GM12878 (cell line): ENCODE measurements at regions not wholly inside any gene's neighbourhood (a gene's known extent, or its start where the extent isn't known, plus 50 kb on each side); places are given as distances from the start of the nearest gene placed in this dataset.

ENCODE experiments used
- ATAC-seq: fragments of 200-7000 bp; cut with Tn5 transposase; 3 replicates; pipeline ENCODE4 v1.9.1; 2020; ENCODE audit warnings: mild to moderate bottlenecking, moderate library complexity
- BruUV-seq: library from RNA; stranded (reverse); fragments of 400-500 nt; replicated peaks from 2 replicates; lab custom pipeline; 2021; lab: Mats Ljungman, UMichigan
- CTCF ChIA-PET: fragments of 300-600 bp; sonication (Branson Sonifier 250); formaldehyde crosslinking; extraction: SDS; loops from one replicate; lab custom pipeline; 2021; ENCODE audit warnings: inconsistent platforms; lab: Yijun Ruan, JAX
- POLR2A ChIA-PET: fragments of 350-600 bp; formaldehyde crosslinking; extraction: SDS; loops from one replicate; lab custom pipeline; 2021; ENCODE audit warnings: inconsistent platforms; lab: Charles Lee
- RAD21 ChIA-PET: fragments of 300-600 bp; sonication (Branson Sonifier 250); formaldehyde crosslinking; loops from one replicate; lab custom pipeline; 2023; ENCODE audit warnings: antibody characterized with exemption; ENCODE audit not compliant: unreplicated experiment; lab: Charles Lee
- SMC1A ChIA-PET: fragments of 300-600 bp; sonication (Branson Sonifier 250); formaldehyde crosslinking; loops from one replicate; lab custom pipeline; 2023; ENCODE audit not compliant: unreplicated experiment, uncharacterized antibody; lab: Charles Lee
- DNase-seq: peaks from one replicate; pipeline ENCODE4 v3.0.0-alpha.2; 2011; ENCODE audit warnings: low read depth, low spot score
- FAIRE-seq: peaks from 3 replicates; lab custom pipeline; 2011; peaks lifted over from hg19 to GRCh38; lab: Jason Lieb, UNC
- H2AFZ ChIP-seq: 2 replicates; pipeline ENCODE4 v1.6.0; 2011; ENCODE audit warnings: low read depth, low read length, control low read depth; ENCODE audit not compliant: control insufficient read depth
- H3K27ac ChIP-seq: 2 replicates; pipeline ENCODE4 v1.5.1; 2011; ENCODE audit warnings: control low read depth; ENCODE audit not compliant: control insufficient read depth, insufficient read depth
- H3K27me3 ChIP-seq, 2 experiments: replicated peaks in 1 of 2; 2 replicates each; pipeline versions ENCODE4 v1.6.0 to v1.6.1; 2011; ENCODE audit warnings: low read length in 1 of 2; ENCODE audit not compliant: control insufficient read depth in 2 of 2, insufficient read depth in 2 of 2
- H3K36me3 ChIP-seq, 2 experiments: 2 replicates each; pipeline ENCODE4 v1.5.1; 2011; ENCODE audit warnings: low read length in 1 of 2; ENCODE audit not compliant: control insufficient read depth in 2 of 2, insufficient read depth in 2 of 2
- H3K4me1 ChIP-seq: 2 replicates; pipeline ENCODE4 v1.6.1; 2011; ENCODE audit warnings: mild to moderate bottlenecking, low read length, moderate library complexity, mixed read lengths; ENCODE audit not compliant: control insufficient read depth, insufficient read depth
- H3K4me2 ChIP-seq: 2 replicates; pipeline ENCODE4 v1.6.0; 2011; ENCODE audit warnings: control low read depth; ENCODE audit not compliant: control insufficient read depth, insufficient read depth
- H3K4me3 ChIP-seq: fragments of 200-600 bp; sonication (generic); 2 replicates; pipeline ENCODE4 v1.5.1; 2016
- H3K79me2 ChIP-seq: 2 replicates; pipeline ENCODE4 v1.6.0; 2011; ENCODE audit warnings: low read length; ENCODE audit not compliant: control insufficient read depth, insufficient read depth
- H3K9ac ChIP-seq: 2 replicates; pipeline ENCODE4 v1.8.0; 2011; ENCODE audit warnings: low read length, control low read depth, mixed read lengths; ENCODE audit not compliant: control insufficient read depth, insufficient read depth
- H3K9me3 ChIP-seq: replicated peaks from 3 replicates; pipeline ENCODE4 v1.5.1; 2011; ENCODE audit warnings: mild to moderate bottlenecking, low read length; ENCODE audit not compliant: control insufficient read depth, insufficient read depth
- H4K20me1 ChIP-seq: 2 replicates; pipeline ENCODE4 v1.6.0; 2011; ENCODE audit not compliant: control insufficient read depth, insufficient read depth
- ATF7 ChIP-seq: fragments of 450-650 bp; IDR thresholded peaks from 2 replicates; pipeline ENCODE4 v1.6.1; 2016; ENCODE audit warnings: low read depth, mild to moderate bottlenecking
- EED ChIP-seq: sonication (generic); IDR thresholded peaks from 2 replicates; pipeline ENCODE4 v1.6.1; 2016; ENCODE audit warnings: antibody characterized with exemption, low read depth
- MEF2A ChIP-seq: IDR thresholded peaks from 2 replicates; pipeline ENCODE4 v1.6.1; 2011; ENCODE audit warnings: low read depth, mild to moderate bottlenecking, low read length, moderate library complexity; ENCODE audit not compliant: insufficient read depth
- MXI1 ChIP-seq: fragments of 150-350 bp; IDR thresholded peaks from 2 replicates; pipeline ENCODE4 v1.6.1; 2011; ENCODE audit warnings: low read depth, mild to moderate bottlenecking, inconsistent platforms, low read length, improper control_type of control experiment
- PAX8 ChIP-seq: fragments of 450-650 bp; IDR thresholded peaks from 2 replicates; pipeline ENCODE4 v1.6.1; 2017; ENCODE audit warnings: mild to moderate bottlenecking, moderate library complexity
- POLR2A ChIP-seq: IDR thresholded peaks from 2 replicates; pipeline ENCODE4 v1.6.1; 2011; ENCODE audit warnings: low read depth, mild to moderate bottlenecking, low read length
- POLR2AphosphoS2 ChIP-seq: IDR thresholded peaks from 2 replicates; pipeline ENCODE4 v1.6.1; 2011; ENCODE audit warnings: low read depth, mild to moderate bottlenecking, low read length, improper control_type of control experiment, moderate library complexity
- SREBF1 ChIP-seq: IDR thresholded peaks from 2 replicates; pipeline ENCODE4 v1.6.1; 2012; ENCODE audit warnings: mild to moderate bottlenecking, low read length
- SUPT20H ChIP-seq: IDR thresholded peaks from 2 replicates; pipeline ENCODE4 v1.6.1; 2011; ENCODE audit warnings: low read depth, mild to moderate bottlenecking, low read length, moderate library complexity, borderline replicate concordance; ENCODE audit not compliant: control insufficient read depth
- WRNIP1 ChIP-seq: IDR thresholded peaks from 2 replicates; pipeline ENCODE4 v1.6.1; 2011; ENCODE audit warnings: low read depth, low read length, improper control_type of control experiment, borderline replicate concordance
- WGBS: methylation state at CpG from one replicate; pipeline ENCODE4 v1.1.6; 2016; ENCODE audit warnings: low lambda C conversion rate; ENCODE audit not compliant: insufficient replicate concordance, insufficient coverage; ENCODE audit errors: missing lambda C conversion rate; 5-methylcytosine and 5-hydroxymethylcytosine counted together
- in situ Hi-C: fragments of 300-500 bp; cut with MboI; formaldehyde crosslinking; loops from 9 replicates; pipeline ENCODE4 v1.14.3; 2018; ENCODE audit warnings: mixed read lengths
- intact Hi-C: fragments of 100-400 bp; cut with micrococcal nuclease; formaldehyde crosslinking; loops from one replicate; pipeline ENCODE4 v1.14.2; 2022; ENCODE audit not compliant: unreplicated experiment
- TF ChIP-seq, protein P1 (sequence below): fragments of 450-650 bp; IDR thresholded peaks from 2 replicates; pipeline ENCODE4 v1.6.1; 2017; ENCODE audit warnings: low read depth, mild to moderate bottlenecking, moderate library complexity

DNA sequence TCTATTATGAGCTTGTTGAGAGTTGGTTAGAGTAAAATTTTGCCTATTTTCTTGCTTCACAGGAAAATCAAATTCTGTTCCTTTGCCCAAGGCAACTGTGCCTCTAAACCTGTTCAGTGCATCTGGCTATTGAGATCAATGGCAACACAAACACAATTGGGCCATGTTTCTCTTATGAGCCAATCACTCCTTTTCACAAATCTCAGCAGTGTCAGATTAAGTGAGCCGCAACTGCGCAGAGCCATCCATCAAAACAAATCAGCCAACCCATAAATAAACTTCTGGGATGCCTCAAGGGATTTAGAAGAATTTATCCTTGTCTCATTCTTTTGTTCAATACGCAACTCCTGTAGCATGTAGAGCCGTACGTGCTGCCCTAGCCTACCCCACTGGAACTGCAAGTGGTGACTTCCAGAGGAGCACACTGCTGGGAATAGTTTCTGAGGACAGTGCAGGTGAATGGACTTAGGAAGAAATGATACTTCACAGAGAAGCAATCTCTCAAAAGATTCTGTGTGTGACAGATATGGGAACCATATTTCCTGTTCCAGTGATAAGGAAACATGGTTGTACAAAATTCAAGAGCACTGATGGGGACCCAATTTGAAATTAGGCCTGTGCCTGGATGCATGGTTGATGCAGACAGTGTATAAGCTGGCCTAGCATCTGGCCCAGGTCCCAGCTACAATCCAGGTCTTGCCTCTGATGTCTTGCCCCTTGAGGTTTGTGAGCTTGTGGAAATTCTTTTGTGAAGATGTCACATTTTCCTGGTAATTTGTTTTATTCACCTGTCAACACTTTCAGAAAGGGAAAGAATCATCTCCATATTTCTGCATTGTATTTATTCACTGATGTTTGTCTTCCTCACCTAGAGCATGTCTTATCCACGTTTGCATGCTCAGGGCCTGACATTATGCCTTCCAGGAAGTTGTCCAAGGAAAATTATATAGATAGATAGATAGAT is 166.2 kb downstream of the URB2 start:
- BruUV-seq: no TSS peak
- TF ChIP-seq POLR2AphosphoS2: no peak
- TF ChIP-seq MXI1: no peak
- no peak for TF ChIP-seq PAX8
- TF ChIP-seq SREBF1: no peak
- TF ChIP-seq MEF2A: no peak
- TF ChIP-seq, protein P1, sequence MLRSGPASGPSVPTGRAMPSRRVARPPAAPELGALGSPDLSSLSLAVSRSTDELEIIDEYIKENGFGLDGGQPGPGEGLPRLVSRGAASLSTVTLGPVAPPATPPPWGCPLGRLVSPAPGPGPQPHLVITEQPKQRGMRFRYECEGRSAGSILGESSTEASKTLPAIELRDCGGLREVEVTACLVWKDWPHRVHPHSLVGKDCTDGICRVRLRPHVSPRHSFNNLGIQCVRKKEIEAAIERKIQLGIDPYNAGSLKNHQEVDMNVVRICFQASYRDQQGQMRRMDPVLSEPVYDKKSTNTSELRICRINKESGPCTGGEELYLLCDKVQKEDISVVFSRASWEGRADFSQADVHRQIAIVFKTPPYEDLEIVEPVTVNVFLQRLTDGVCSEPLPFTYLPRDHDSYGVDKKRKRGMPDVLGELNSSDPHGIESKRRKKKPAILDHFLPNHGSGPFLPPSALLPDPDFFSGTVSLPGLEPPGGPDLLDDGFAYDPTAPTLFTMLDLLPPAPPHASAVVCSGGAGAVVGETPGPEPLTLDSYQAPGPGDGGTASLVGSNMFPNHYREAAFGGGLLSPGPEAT: no peak
- TF ChIP-seq WRNIP1: no peak
- TF ChIP-seq POLR2A: no peak
- no peak for TF ChIP-seq SUPT20H
- no peak for TF ChIP-seq ATF7
- no peak for TF ChIP-seq EED
- TF ChIP-seq, all 136 proteins: peak for 0
- in situ Hi-C loops: no loop called here
- Histone ChIP-seq H3K27me3 (0 out of 4 replicates have a peak, but pooled peaks cover 0 to 2% of the 10 kb centered on the region in 2 experiments), H3K36me3 (no peaks in the 10 kb centered on the region), H3K79me2 (no peaks in the 10 kb centered on the region), H3K4me2 (no peak overlapping the region), H3K4me3 (no peak overlapping the region), H3K9me3 (no peaks in the 10 kb centered on the region; the same call in 1 of the 3 replicates), H4K20me1 (no peaks in the 10 kb centered on the region), H3K4me1 (no peaks in the 10 kb centered on the region), H3K27ac (no peak overlapping the region), H2AFZ (no peak overlapping the region), H3K9ac (no peak overlapping the region)
- intact Hi-C loops: no loop called here
- CTCF ChIA-PET: no interaction called here
- DNase-seq: no peak
- POLR2A ChIA-PET: no interaction called here
- FAIRE-seq: no peak
- WGBS: 78% methylated on average over 6 of the region's 6 CpGs
- RAD21 ChIA-PET: no interaction called here
- SMC1A ChIA-PET: no interaction called here
- no peak for ATAC-seq
